ENCODE measurements at regions not wholly inside any gene's neighbourhood (a gene's known extent, or its start where the extent isn't known, plus 50 kb on each side); places are given as distances from the start of the nearest gene placed in this dataset.

- DNase-seq (no peak), ATAC-seq (no peak)
- intact Hi-C loops (cut with DNase I; ENCODE audit: low total_unique reads) (no loop called here), in situ Hi-C loops (cut with MboI; ENCODE audit: low sequenced_read_pairs in 4 of 4) (no loop called here)
- H3K27ac ChIP-seq = no peak overlapping the region
- no peaks in the 10 kb centered on the region for H3K9me3 ChIP-seq
- no peaks in the 10 kb centered on the region for H3K36me3 ChIP-seq
- H3K4me3 ChIP-seq = no peak overlapping the region
- H3K27me3 ChIP-seq = peaks cover 19 to 27% (median 21%) of the 10 kb centered on the region in 3 donors
- H3K4me1 ChIP-seq = no peaks in the 10 kb centered on the region
- no peak for TF ChIP-seq POLR2A (IDR thresholded peaks at IDR 0.05)
- no peak for TF ChIP-seq CTCF (IDR thresholded peaks at IDR 0.05 in 4 of 5, conservative IDR thresholded peaks at IDR 0.05 in 1 of 5)
Measured at GRCh38 chr22:27192135-27192829, 534.9 kb downstream of the MIAT start.

GRCh38 chr22:27193215-27193614 lies 535.8 kb downstream of the MIAT start:
- peaks cover 20 to 27% (median 21%) of the 10 kb centered on the region in 3 donors for H3K27me3 ChIP-seq
- intact Hi-C loops (cut with DNase I; ENCODE audit: low total_unique reads) (no loop called here), in situ Hi-C loops (cut with MboI; ENCODE audit: low sequenced_read_pairs in 4 of 4) (no loop called here)

GRCh38 chr22:27193636-27194035 lies 536.2 kb downstream of the MIAT start:
- Histone ChIP-seq H3K36me3 (no peaks in the 10 kb centered on the region), H3K9me3 (no peaks in the 10 kb centered on the region), H3K4me3 (no peak overlapping the region), H3K4me1 (no peaks in the 10 kb centered on the region), H3K27ac (no peak overlapping the region), H3K27me3 (peaks cover 20 to 26% (median 21%) of the 10 kb centered on the region in 3 donors)
- TF ChIP-seq CTCF (IDR thresholded peaks at IDR 0.05 in 4 of 5, conservative IDR thresholded peaks at IDR 0.05 in 1 of 5) (no peak), POLR2A (IDR thresholded peaks at IDR 0.05) (no peak)
- intact Hi-C loops (cut with DNase I; ENCODE audit: low total_unique reads) = no loop called here
- ATAC-seq (no peak), DNase-seq (no peak)
- in situ Hi-C loops (cut with MboI; ENCODE audit: low sequenced_read_pairs in 4 of 4) = no loop called here

More at GRCh38 chr22:27193215-27193614, 535.8 kb downstream of the MIAT start:
- no peak overlapping the region for H3K27ac ChIP-seq
- DNase-seq (no peak), ATAC-seq (no peak)
- H3K4me1 ChIP-seq = no peaks in the 10 kb centered on the region
- TF ChIP-seq POLR2A (IDR thresholded peaks at IDR 0.05) (no peak), CTCF (IDR thresholded peaks at IDR 0.05 in 4 of 5, conservative IDR thresholded peaks at IDR 0.05 in 1 of 5) (no peak)
- no peaks in the 10 kb centered on the region for H3K36me3 ChIP-seq
- H3K9me3 ChIP-seq = no peaks in the 10 kb centered on the region
- no peak overlapping the region for H3K4me3 ChIP-seq

GRCh38 chr22:27194096-27194748 lies 536.8 kb downstream of the MIAT start:
- intact Hi-C loops (cut with DNase I; ENCODE audit: low total_unique reads) (no loop called here), in situ Hi-C loops (cut with MboI; ENCODE audit: low sequenced_read_pairs in 4 of 4) (no loop called here)
- H3K27me3 ChIP-seq = peaks cover 19 to 21% (median 20%) of the 10 kb centered on the region in 3 donors
- no peak overlapping the region for H3K4me3 ChIP-seq
- H3K36me3 ChIP-seq = no peaks in the 10 kb centered on the region
- H3K27ac ChIP-seq = no peak overlapping the region
- DNase-seq (no peak), ATAC-seq (no peak)
- no peaks in the 10 kb centered on the region for H3K4me1 ChIP-seq
- TF ChIP-seq POLR2A (IDR thresholded peaks at IDR 0.05) (no peak), CTCF (IDR thresholded peaks at IDR 0.05 in 4 of 5, conservative IDR thresholded peaks at IDR 0.05 in 1 of 5) (no peak)
- no peaks in the 10 kb centered on the region for H3K9me3 ChIP-seq

Data from gastrocnemius medialis (tissue), 4 donors.